Fibroblast of villous mesenchyme (primary cell): ENCODE measurements at regions not wholly inside any gene's neighbourhood (a gene's known extent, or its start where the extent isn't known, plus 50 kb on each side); places are given as distances from the start of the nearest gene placed in this dataset.

Experiments
- DNase-seq: peaks from one replicate; pipeline ENCODE4 v3.0.0-alpha.2; 2010; ENCODE audit warnings: low read depth
- H3K4me3 ChIP-seq: 2 replicates; pipeline ENCODE4 v1.5.1; 2011; ENCODE audit warnings: low read depth, mild to moderate bottlenecking, low read length
- CTCF ChIP-seq: IDR thresholded peaks from 2 replicates; pipeline ENCODE4 v1.5.1; 2012; ENCODE audit warnings: low read depth, mild to moderate bottlenecking, low read length; ENCODE audit not compliant: insufficient read depth

GRCh38 chr5:14003513-14003912 is 59.0 kb upstream of the DNAH5 start:
- no peak overlapping the region for H3K4me3 ChIP-seq
- TF ChIP-seq CTCF: no peak
- DNase-seq: no peak

GRCh38 chr5:13998254-13998653 is 53.8 kb upstream of the DNAH5 start:
- no peak for DNase-seq
- no peak overlapping the region for H3K4me3 ChIP-seq
- TF ChIP-seq CTCF: no peak

- TF ChIP-seq CTCF: no peak
- DNase-seq: no peak
- no peak overlapping the region for H3K4me3 ChIP-seq
These were observed 53.0 kb upstream of the DNAH5 start for GRCh38 chr5:13997514-13997913.

- no peak for TF ChIP-seq CTCF
- no peak overlapping the region for H3K4me3 ChIP-seq
- no peak for DNase-seq
These were observed 50.2 kb upstream of the DNAH5 start for GRCh38 chr5:13994621-13995253.
